Psoas muscle (tissue), 7 donors: ENCODE measurements at regions not wholly inside any gene's neighbourhood (a gene's known extent, or its start where the extent isn't known, plus 50 kb on each side); places are given as distances from the start of the nearest gene placed in this dataset.

Experiments
- ATAC-seq, 4 donors: fragments of 200-7000 bp; cut with Tn5 transposase; one replicate each; pipeline ENCODE4 v1.9.1; 2020; ENCODE audit warnings: moderate library complexity in 3 of 4, mild to moderate bottlenecking in 2 of 4
- DNase-seq, 2 donors: peaks; one replicate each; pipeline ENCODE4 v3.0.0-alpha.2; 2020
- H3K27ac ChIP-seq: fragments of 200-600 bp; one replicate; pipeline ENCODE4 v1.8.0; 2022
- H3K27me3 ChIP-seq, 3 donors: fragments of 200-600 bp in 1 of 3; one replicate each; pipeline versions ENCODE4 v1.6.1 to v1.8.0; 2013 to 2022; ENCODE audit warnings: low read length in 2 of 3, mild to moderate bottlenecking in 2 of 3, moderate library complexity in 1 of 3; ENCODE audit not compliant: insufficient read depth in 3 of 3
- H3K36me3 ChIP-seq, 2 donors: fragments of 200-600 bp in 1 of 2; one replicate each; pipeline versions ENCODE4 v1.6.1 to v1.8.0; 2013 to 2022; ENCODE audit warnings: low read depth in 1 of 2, mild to moderate bottlenecking in 1 of 2, moderate library complexity in 1 of 2; ENCODE audit not compliant: insufficient read depth in 1 of 2
- H3K4me1 ChIP-seq: fragments of 200-600 bp; one replicate; pipeline ENCODE4 v1.8.0; 2022
- H3K4me3 ChIP-seq: fragments of 200-600 bp; one replicate; pipeline ENCODE4 v1.8.0; 2022; ENCODE audit warnings: mild to moderate bottlenecking
- H3K9me3 ChIP-seq: fragments of 200-600 bp; one replicate; pipeline ENCODE4 v1.8.0; 2022
- CTCF ChIP-seq: fragments of 200-600 bp; IDR thresholded peaks from one replicate; pipeline ENCODE4 v1.8.0; 2022; ENCODE audit warnings: antibody characterized with exemption
- WGBS, 3 donors: extraction: QIAGEN DNeasy Blood & Tissue Kit; methylation state at CpG; one replicate each; pipeline versions ENCODE4 v1.1.6 to v1.1.7; 2013; 5-methylcytosine and 5-hydroxymethylcytosine counted together
- intact Hi-C, 2 donors: fragments of 100-400 bp; cut with DNase I; formaldehyde crosslinking; loops; one replicate each; pipeline versions ENCODE4 v1.11.0 to v1.14.2; 2022
- donor health status: healthy with polysubstance abuse.
- donor health status: DM: no; HTN: no; CAD: no; lungs with moderate emphysema.
- donor health status: Bipolar disorder and iron deficiency.
- donor health status: healthy.
- donor health status: DM: yes; HTN: yes; CAD: no.
- donor health status: DM: no; HTN: no; CAD: no.
- donor health status: DM: yes; HTN: yes; CAD: no.

- intact Hi-C loops: no loop called here
- no peaks in the 10 kb centered on the region for H3K27me3 ChIP-seq
- no peak for TF ChIP-seq CTCF
- WGBS, 3 donors: 45 to 53% (median 47%) methylated on average over 9 of the region's 9 CpGs
- no peaks in the 10 kb centered on the region for H3K9me3 ChIP-seq
- peak overlapping the region; percentile 74 for H3K27ac ChIP-seq
- peak; percentile 25 to 68 for DNase-seq
- H3K4me3 ChIP-seq: no peak overlapping the region
- ATAC-seq: peak; percentile 94 to 97 (median 95)
- H3K36me3 ChIP-seq: no peaks in the 10 kb centered on the region
- H3K4me1 ChIP-seq: peaks cover 6% of the 10 kb centered on the region
These were observed 122.7 kb downstream of the PSMG1 start for GRCh38 chr21:39060485-39061083.

GRCh38 chr21:39057121-39057520 lies 126.1 kb downstream of the PSMG1 start:
- H3K27ac ChIP-seq: no peak overlapping the region
- TF ChIP-seq CTCF: no peak
- H3K36me3 ChIP-seq: no peaks in the 10 kb centered on the region
- H3K9me3 ChIP-seq: no peaks in the 10 kb centered on the region
- H3K27me3 ChIP-seq: no peaks in the 10 kb centered on the region
- DNase-seq: no peak
- WGBS, 3 donors: 80 to 92% (median 85%) methylated on average over 2 of the region's 2 CpGs
- no peak overlapping the region for H3K4me3 ChIP-seq
- peaks cover 6% of the 10 kb centered on the region for H3K4me1 ChIP-seq
- ATAC-seq: no peak
- intact Hi-C loops: no loop called here

GRCh38 chr21:39056636-39057035 lies 126.6 kb downstream of the PSMG1 start:
- peaks cover 6% of the 10 kb centered on the region for H3K4me1 ChIP-seq
- H3K27me3 ChIP-seq: no peaks in the 10 kb centered on the region
- no peak for DNase-seq
- H3K4me3 ChIP-seq: no peak overlapping the region
- ATAC-seq: no peak
- no peaks in the 10 kb centered on the region for H3K9me3 ChIP-seq
- 90 to 96% (median 95%) methylated on average over 2 of the region's 2 CpGs for WGBS, 3 donors
- H3K27ac ChIP-seq: no peak overlapping the region
- intact Hi-C loops: no loop called here
- H3K36me3 ChIP-seq: no peaks in the 10 kb centered on the region
- no peak for TF ChIP-seq CTCF

- H3K9me3 ChIP-seq: no peaks in the 10 kb centered on the region
- no peak for ATAC-seq
- no peaks in the 10 kb centered on the region for H3K27me3 ChIP-seq
- H3K4me1 ChIP-seq: peaks cover 4% of the 10 kb centered on the region
- no peak for DNase-seq
- intact Hi-C loops: no loop called here
- no peak for TF ChIP-seq CTCF
- WGBS, 3 donors: 40 to 46% (median 44%) methylated on average over 6 of the region's 6 CpGs
- no peaks in the 10 kb centered on the region for H3K36me3 ChIP-seq
- H3K27ac ChIP-seq: peak overlapping the region; percentile 23
- H3K4me3 ChIP-seq: no peak overlapping the region
These were observed 128.0 kb downstream of the PSMG1 start for GRCh38 chr21:39055167-39055767.

GRCh38 chr21:39054066-39054465 lies 129.2 kb downstream of the PSMG1 start:
- no peak overlapping the region for H3K27ac ChIP-seq
- intact Hi-C loops: no loop called here

More at GRCh38 chr21:39054066-39054465, 129.2 kb downstream of the PSMG1 start:
- ATAC-seq (no peak), DNase-seq (no peak)
- TF ChIP-seq CTCF: no peak
- peaks cover 4% of the 10 kb centered on the region for H3K4me1 ChIP-seq
- no peak overlapping the region for H3K4me3 ChIP-seq
- H3K27me3 ChIP-seq: no peaks in the 10 kb centered on the region
- no peaks in the 10 kb centered on the region for H3K9me3 ChIP-seq
- WGBS, 3 donors: 88 to 92% (median 90%) methylated on average over 4 of the region's 4 CpGs
- no peaks in the 10 kb centered on the region for H3K36me3 ChIP-seq
